Pulmonary artery endothelial cell (primary cell): ENCODE measurements at regions not wholly inside any gene's neighbourhood (a gene's known extent, or its start where the extent isn't known, plus 50 kb on each side); places are given as distances from the start of the nearest gene placed in this dataset.

Source experiments
- DNase-seq: peaks from one replicate; pipeline ENCODE4 v3.0.0-alpha.2; 2011; ENCODE audit warnings: low read depth, low spot score

GRCh38 chr16:85989863-85990643, 91.1 kb downstream of the IRF8 start:
- no peak for DNase-seq

- no peak for DNase-seq
These were observed 91.9 kb downstream of the IRF8 start for GRCh38 chr16:85990861-85991301.

GRCh38 chr16:85991425-85991824, 92.5 kb downstream of the IRF8 start:
- DNase-seq, result no peak

- no peak for DNase-seq
These were observed 92.9 kb downstream of the IRF8 start for GRCh38 chr16:85991856-85992255.

GRCh38 chr16:85992359-85992758, 93.4 kb downstream of the IRF8 start:
- DNase-seq, result no peak

- no peak for DNase-seq
These were observed 93.8 kb downstream of the IRF8 start for GRCh38 chr16:85992779-85993178.

GRCh38 chr16:85994492-85995490, 95.8 kb downstream of the IRF8 start:
- DNase-seq, result no peak

GRCh38 chr16:85995541-85996423, 96.8 kb downstream of the IRF8 start:
- no peak for DNase-seq

- DNase-seq, result no peak
These were observed 97.9 kb downstream of the IRF8 start for GRCh38 chr16:85996843-85997242.

GRCh38 chr16:85998171-85998867, 99.4 kb downstream of the IRF8 start:
- DNase-seq, result no peak

- DNase-seq, result no peak
These were observed 100.1 kb downstream of the IRF8 start for GRCh38 chr16:85998868-85999729.

- no peak for DNase-seq
These were observed 100.8 kb downstream of the IRF8 start for GRCh38 chr16:85999778-86000177.

- DNase-seq, result no peak
These were observed 103.4 kb downstream of the IRF8 start for GRCh38 chr16:86002178-86002900.

GRCh38 chr16:86007524-86007923, 108.6 kb downstream of the IRF8 start:
- DNase-seq, result no peak

- no peak for DNase-seq
These were observed 111.7 kb downstream of the IRF8 start for GRCh38 chr16:86010680-86011141.

- no peak for DNase-seq
These were observed 112.6 kb downstream of the IRF8 start for GRCh38 chr16:86011532-86011931.

- DNase-seq, result no peak
These were observed 113.3 kb downstream of the IRF8 start for GRCh38 chr16:86012221-86012620.

- no peak for DNase-seq
These were observed 114.9 kb downstream of the IRF8 start for GRCh38 chr16:86013867-86014266.

- no peak for DNase-seq
These were observed 116.6 kb downstream of the IRF8 start for GRCh38 chr16:86015606-86016005.
